ENCODE measurements at regions not wholly inside any gene's neighbourhood (a gene's known extent, or its start where the extent isn't known, plus 50 kb on each side); places are given as distances from the start of the nearest gene placed in this dataset.

DNA sequence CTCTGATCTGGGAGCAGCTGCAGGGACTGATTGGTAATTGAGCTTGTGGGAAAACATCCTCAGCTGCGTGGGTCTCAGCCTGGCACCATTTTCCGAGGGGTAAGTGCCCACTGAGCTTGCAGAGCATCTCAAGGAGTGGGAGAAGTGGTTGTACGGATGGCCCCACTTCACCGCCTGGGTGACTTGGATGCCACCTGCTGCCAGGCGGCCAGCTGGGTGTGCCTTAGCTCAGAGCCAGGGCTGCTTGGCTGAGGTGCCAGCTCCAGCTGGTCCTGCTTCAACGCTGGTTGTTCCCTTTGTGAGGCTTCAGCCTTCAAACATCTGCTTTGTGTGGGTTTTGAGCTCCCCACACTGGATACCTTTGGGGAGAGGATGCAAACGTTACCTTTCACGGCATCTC is 482.7 kb upstream of the EEF2KMT start:
- no peak for TF ChIP-seq CTCF (IDR thresholded peaks at IDR 0.05; ENCODE audit: unreplicated experiment)
- no peak for DNase-seq (ENCODE audit: low spot score in 2 of 2, unreplicated experiment in 2 of 2)
- H3K36me3 Mint-ChIP-seq: no peaks in the 10 kb centered on the region
- H3K4me1 Mint-ChIP-seq: no peaks in the 10 kb centered on the region
- no peaks in the 10 kb centered on the region for H3K9me3 Mint-ChIP-seq
- no peak overlapping the region for H3K27ac Mint-ChIP-seq
- H3K4me3 Mint-ChIP-seq: no peak overlapping the region
- H3K27me3 Mint-ChIP-seq (ENCODE audit: low read depth): peaks cover 25% of the 10 kb centered on the region

- Mint-ChIP-seq H3K9me3 (no peaks in the 10 kb centered on the region), H3K27ac (no peak overlapping the region), H3K27me3 (ENCODE audit: low read depth) (peaks cover 25% of the 10 kb centered on the region), H3K36me3 (no peaks in the 10 kb centered on the region), H3K4me3 (no peak overlapping the region), H3K4me1 (no peaks in the 10 kb centered on the region)
- no peak for TF ChIP-seq CTCF (IDR thresholded peaks at IDR 0.05; ENCODE audit: unreplicated experiment)
- DNase-seq (ENCODE audit: low spot score in 2 of 2, unreplicated experiment in 2 of 2): no peak
Observed at GRCh38 chr16:5578980-5579379, 481.4 kb upstream of the EEF2KMT start.

GRCh38 chr16:5577463-5577862 is 479.9 kb upstream of the EEF2KMT start:
- Mint-ChIP-seq H3K27me3 (ENCODE audit: low read depth) (peaks cover 25% of the 10 kb centered on the region), H3K27ac (no peak overlapping the region), H3K4me3 (no peak overlapping the region), H3K9me3 (no peaks in the 10 kb centered on the region), H3K36me3 (no peaks in the 10 kb centered on the region), H3K4me1 (no peaks in the 10 kb centered on the region)
- no peak for DNase-seq (ENCODE audit: low spot score in 2 of 2, unreplicated experiment in 2 of 2)
- no peak for TF ChIP-seq CTCF (IDR thresholded peaks at IDR 0.05; ENCODE audit: unreplicated experiment)

GRCh38 chr16:5575646-5576245 is 478.2 kb upstream of the EEF2KMT start:
- Mint-ChIP-seq H3K4me3 (no peak overlapping the region), H3K27me3 (ENCODE audit: low read depth) (peaks cover 25% of the 10 kb centered on the region), H3K4me1 (no peaks in the 10 kb centered on the region), H3K36me3 (no peaks in the 10 kb centered on the region), H3K27ac (no peak overlapping the region), H3K9me3 (peaks cover 6% of the 10 kb centered on the region)
- no peak for TF ChIP-seq CTCF (IDR thresholded peaks at IDR 0.05; ENCODE audit: unreplicated experiment)
- no peak for DNase-seq (ENCODE audit: low spot score in 2 of 2, unreplicated experiment in 2 of 2)

GRCh38 chr16:5575121-5575520 is 477.5 kb upstream of the EEF2KMT start:
- no peak for DNase-seq (ENCODE audit: low spot score in 2 of 2, unreplicated experiment in 2 of 2)
- Mint-ChIP-seq H3K4me3 (no peak overlapping the region), H3K36me3 (no peaks in the 10 kb centered on the region), H3K27me3 (ENCODE audit: low read depth) (peaks cover 21% of the 10 kb centered on the region), H3K9me3 (peaks cover 6% of the 10 kb centered on the region), H3K27ac (no peak overlapping the region), H3K4me1 (no peaks in the 10 kb centered on the region)
- TF ChIP-seq CTCF (IDR thresholded peaks at IDR 0.05; ENCODE audit: unreplicated experiment): no peak

DNA sequence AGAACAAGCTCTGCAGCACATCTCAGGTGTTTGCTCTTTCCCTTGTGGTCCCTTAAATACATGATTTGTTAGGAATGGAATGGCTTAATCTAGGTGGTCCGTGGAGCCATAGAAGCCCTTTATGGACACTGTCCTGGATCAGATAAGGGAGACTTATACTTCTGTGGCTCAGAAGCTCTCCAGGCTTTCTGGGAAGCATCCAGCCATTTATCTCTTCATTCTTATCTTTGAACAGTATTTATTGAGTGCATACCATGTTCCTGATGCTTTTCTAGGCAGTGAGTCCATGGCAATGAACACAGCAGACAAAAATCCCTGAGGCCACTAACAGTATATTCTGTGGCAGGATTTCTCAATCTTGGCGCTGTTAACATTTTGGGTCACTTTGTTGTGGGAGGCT is 474.5 kb upstream of the EEF2KMT start:
- DNase-seq (ENCODE audit: low spot score in 2 of 2, unreplicated experiment in 2 of 2): no peak
- TF ChIP-seq CTCF (IDR thresholded peaks at IDR 0.05; ENCODE audit: unreplicated experiment): no peak
- Mint-ChIP-seq H3K9me3 (peaks cover 6% of the 10 kb centered on the region), H3K4me1 (no peaks in the 10 kb centered on the region), H3K4me3 (no peak overlapping the region), H3K36me3 (no peaks in the 10 kb centered on the region), H3K27me3 (ENCODE audit: low read depth) (peaks cover 16% of the 10 kb centered on the region), H3K27ac (no peak overlapping the region)
